Activated naive CD4-positive, alpha-beta T cell treated with anti-CD3 and anti-CD28 coated beads, Interleukin-2, amount 10 ng/mL, durations not matched to agents 7 days and 5 days (primary cell): ENCODE measurements at regions not wholly inside any gene's neighbourhood (a gene's known extent, or its start where the extent isn't known, plus 50 kb on each side); places are given as distances from the start of the nearest gene placed in this dataset.

Source experiments
- CTCF ChIA-PET: fragments of 350-600 bp; sonication (Branson Sonifier 250); formaldehyde crosslinking; loops from one replicate; lab custom pipeline; 2021; ENCODE audit warnings: antibody characterized with exemption; lab: Charles Lee
- DNase-seq: peaks from one replicate; pipeline ENCODE4 v3.0.0-alpha.2; 2020
- H3K27ac Mint-ChIP-seq: one replicate; pipeline ENCODE4 v1.8.0; 2021; ENCODE audit warnings: mild to moderate bottlenecking, moderate library complexity, mixed read lengths
- H3K27me3 Mint-ChIP-seq: one replicate; pipeline ENCODE4 v1.8.0; 2021; ENCODE audit warnings: mild to moderate bottlenecking, mixed read lengths
- H3K36me3 Mint-ChIP-seq: one replicate; pipeline ENCODE4 v1.8.0; 2021; ENCODE audit warnings: mixed read lengths
- H3K4me1 Mint-ChIP-seq: one replicate; pipeline ENCODE4 v1.8.0; 2021; ENCODE audit warnings: mixed read lengths
- H3K4me3 Mint-ChIP-seq: one replicate; pipeline ENCODE4 v1.8.0; 2021; ENCODE audit warnings: mild to moderate bottlenecking, moderate library complexity, mixed read lengths
- H3K9me3 Mint-ChIP-seq: one replicate; pipeline ENCODE4 v1.8.0; 2021; ENCODE audit warnings: mixed read lengths

DNA sequence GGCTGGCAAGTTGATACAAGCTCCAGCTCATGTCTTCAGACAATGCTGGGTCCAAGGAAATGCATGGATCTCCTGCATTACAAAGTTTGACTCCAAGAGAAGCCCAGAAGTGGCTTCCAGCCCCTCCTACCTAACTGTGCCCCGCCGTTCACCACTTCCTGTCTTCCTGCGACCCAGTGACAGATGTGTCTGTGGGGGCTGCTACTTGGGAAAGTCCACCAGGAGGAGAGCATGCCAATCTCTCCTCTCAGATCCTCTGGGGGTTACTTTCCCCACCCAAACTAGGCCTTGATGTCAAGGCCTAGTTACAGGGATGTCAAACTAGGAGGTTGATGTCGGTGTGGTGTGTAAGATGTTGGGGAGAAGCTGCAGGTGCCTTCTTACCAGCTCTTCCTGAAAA is 133.6 kb upstream of the RASGRP1 start:
- Mint-ChIP-seq H3K36me3 (no peaks in the 10 kb centered on the region), H3K4me1 (peaks cover 66% of the 10 kb centered on the region), H3K9me3 (no peaks in the 10 kb centered on the region), H3K27me3 (peaks cover 6% of the 10 kb centered on the region), H3K27ac (peak overlapping the region; percentile 76), H3K4me3 (peak overlapping the region; percentile 27)
- CTCF ChIA-PET: interaction anchor here (0.8 to 8.3 kb wide), 18 partner anchors 9 to 300 kb away, joined by 3 to 169 read pairs (median 8); partner anchors contain the start of genes FAM98B and RASGRP1
- peak; percentile 44 for DNase-seq

DNA sequence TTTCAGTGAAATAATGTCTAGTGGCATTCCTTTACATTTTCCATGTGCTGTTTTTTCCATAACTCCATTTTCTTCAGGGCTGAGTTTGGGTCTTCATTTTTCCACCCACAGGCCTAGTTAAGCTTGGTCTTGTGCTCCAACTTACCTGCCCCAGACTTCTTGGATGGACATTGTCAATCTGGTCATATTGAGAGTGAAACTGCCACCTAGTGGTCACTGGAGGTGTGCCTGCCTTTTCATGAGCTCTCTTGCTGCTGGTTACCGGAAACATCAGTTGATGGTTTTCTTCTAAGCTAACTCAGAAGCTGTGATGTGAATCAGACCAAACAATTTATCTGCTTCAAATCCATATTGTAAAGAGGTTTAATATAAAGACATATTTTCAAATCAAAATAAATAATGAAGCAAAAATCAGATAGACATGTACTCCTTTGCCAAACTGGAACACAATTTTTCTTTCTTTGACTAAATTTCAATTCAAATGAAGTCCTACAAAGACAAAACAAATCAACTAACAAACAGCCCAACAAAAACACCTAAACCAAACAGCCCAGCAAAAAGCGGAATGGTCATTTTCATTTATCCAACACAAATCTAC is 135.1 kb upstream of the RASGRP1 start:
- Mint-ChIP-seq H3K36me3 (no peaks in the 10 kb centered on the region), H3K27ac (peak overlapping the region; percentile 64), H3K9me3 (no peaks in the 10 kb centered on the region), H3K4me1 (peaks cover 66% of the 10 kb centered on the region), H3K27me3 (peaks cover 9% of the 10 kb centered on the region), H3K4me3 (no peak overlapping the region)
- CTCF ChIA-PET: interaction anchor here (0.5 to 8.3 kb wide), 44 partner anchors 8 to 850 kb away, joined by 3 to 169 read pairs (median 4); partner anchors contain the start of genes FAM98B and RASGRP1
- DNase-seq: peak; percentile 86

- CTCF ChIA-PET: interaction anchor here (1.0 to 8.3 kb wide), 6 partner anchors 10 to 261 kb away, joined by 3 to 169 read pairs (median 10); partner anchors contain the start of gene FAM98B
- no peak for DNase-seq
- H3K4me3 Mint-ChIP-seq: no peak overlapping the region
- no peaks in the 10 kb centered on the region for H3K9me3 Mint-ChIP-seq
- H3K27ac Mint-ChIP-seq: no peak overlapping the region
- H3K36me3 Mint-ChIP-seq: no peaks in the 10 kb centered on the region
- H3K27me3 Mint-ChIP-seq: peaks cover 20% of the 10 kb centered on the region
- peaks cover 64% of the 10 kb centered on the region for H3K4me1 Mint-ChIP-seq
These were observed 136.5 kb upstream of the RASGRP1 start for GRCh38 chr15:38701149-38701548.

GRCh38 chr15:38702178-38702912 is 137.7 kb upstream of the RASGRP1 start:
- no peak for DNase-seq
- no peak overlapping the region for H3K4me3 Mint-ChIP-seq
- no peaks in the 10 kb centered on the region for H3K9me3 Mint-ChIP-seq
- H3K36me3 Mint-ChIP-seq: no peaks in the 10 kb centered on the region
- peaks cover 52% of the 10 kb centered on the region for H3K4me1 Mint-ChIP-seq
- CTCF ChIA-PET: interaction anchor here (1.0 to 8.3 kb wide), 6 partner anchors 11 to 878 kb away, joined by 3 to 169 read pairs (median 8); no protein-coding TSS in a partner anchor
- H3K27me3 Mint-ChIP-seq: peaks cover 26% of the 10 kb centered on the region
- no peak overlapping the region for H3K27ac Mint-ChIP-seq

DNA sequence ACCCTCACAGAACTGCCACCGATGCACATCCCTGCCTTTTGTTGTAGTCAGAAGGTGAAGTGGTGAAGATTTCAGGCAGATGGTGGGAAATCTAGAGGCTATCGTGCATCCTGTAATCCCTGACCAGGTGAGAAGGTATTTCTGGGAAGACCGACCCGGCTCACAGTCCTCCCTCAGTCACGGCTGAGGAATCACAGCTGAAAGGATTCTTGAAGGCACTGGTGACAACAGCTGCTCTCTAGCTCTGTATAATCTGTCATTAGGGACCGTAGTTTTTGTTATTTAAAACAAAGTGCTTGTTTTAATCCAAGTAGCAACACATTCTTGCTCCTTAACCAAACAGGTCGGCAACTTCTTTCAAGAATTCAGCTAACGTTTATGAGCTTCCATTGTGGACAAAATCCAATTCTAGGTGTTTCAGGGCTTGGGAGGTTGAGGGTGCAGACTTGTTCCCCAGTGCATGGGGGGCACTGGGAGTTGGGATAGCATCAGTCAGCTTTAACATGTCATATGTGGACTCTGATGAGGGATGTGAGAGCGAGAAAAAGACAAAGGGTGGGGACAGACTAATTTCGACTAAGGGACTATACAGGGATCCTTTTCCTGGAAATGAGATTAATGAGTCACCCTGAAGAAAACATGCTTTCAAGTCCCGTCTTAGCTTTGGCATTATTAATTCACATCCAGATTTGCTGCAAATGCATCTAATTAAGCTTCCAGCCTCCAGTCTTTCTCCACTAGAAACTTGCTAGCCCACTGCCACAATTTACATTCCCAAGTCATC is 141.0 kb upstream of the RASGRP1 start:
- Mint-ChIP-seq H3K4me1 (peaks cover 20% of the 10 kb centered on the region), H3K36me3 (no peaks in the 10 kb centered on the region), H3K27me3 (peaks cover 26% of the 10 kb centered on the region), H3K27ac (no peak overlapping the region), H3K9me3 (no peaks in the 10 kb centered on the region), H3K4me3 (no peak overlapping the region)
- CTCF ChIA-PET: interaction anchor here (0.8 to 4.5 kb wide), 8 partner anchors 17 to 1052 kb away, joined by 3 to 33 read pairs (median 5); partner anchors contain the start of gene THBS1
- DNase-seq: no peak

DNA sequence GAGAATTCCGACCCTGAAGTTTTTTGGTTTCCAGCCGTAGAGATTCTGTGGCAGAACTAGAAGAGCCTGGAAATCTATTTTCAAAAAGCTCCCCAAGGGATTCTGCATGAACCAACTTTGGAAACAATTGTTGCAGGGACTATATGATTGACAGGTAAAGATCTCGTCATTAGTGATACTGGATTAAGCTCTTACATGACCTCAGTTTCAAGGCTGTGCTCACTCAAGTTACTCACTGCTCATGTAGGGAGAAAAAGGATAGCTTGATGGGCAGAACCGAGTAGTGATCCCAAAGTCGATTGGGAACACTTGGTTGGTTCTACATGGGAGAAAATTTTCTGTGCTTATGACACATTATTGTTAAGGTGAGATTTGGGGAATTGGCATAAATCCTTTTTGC is 142.3 kb upstream of the RASGRP1 start:
- DNase-seq: no peak
- CTCF ChIA-PET: interaction anchor here (0.7 to 4.5 kb wide), 12 partner anchors 9 to 1051 kb away, joined by 3 to 33 read pairs (median 4); partner anchors contain the start of gene THBS1

DNA sequence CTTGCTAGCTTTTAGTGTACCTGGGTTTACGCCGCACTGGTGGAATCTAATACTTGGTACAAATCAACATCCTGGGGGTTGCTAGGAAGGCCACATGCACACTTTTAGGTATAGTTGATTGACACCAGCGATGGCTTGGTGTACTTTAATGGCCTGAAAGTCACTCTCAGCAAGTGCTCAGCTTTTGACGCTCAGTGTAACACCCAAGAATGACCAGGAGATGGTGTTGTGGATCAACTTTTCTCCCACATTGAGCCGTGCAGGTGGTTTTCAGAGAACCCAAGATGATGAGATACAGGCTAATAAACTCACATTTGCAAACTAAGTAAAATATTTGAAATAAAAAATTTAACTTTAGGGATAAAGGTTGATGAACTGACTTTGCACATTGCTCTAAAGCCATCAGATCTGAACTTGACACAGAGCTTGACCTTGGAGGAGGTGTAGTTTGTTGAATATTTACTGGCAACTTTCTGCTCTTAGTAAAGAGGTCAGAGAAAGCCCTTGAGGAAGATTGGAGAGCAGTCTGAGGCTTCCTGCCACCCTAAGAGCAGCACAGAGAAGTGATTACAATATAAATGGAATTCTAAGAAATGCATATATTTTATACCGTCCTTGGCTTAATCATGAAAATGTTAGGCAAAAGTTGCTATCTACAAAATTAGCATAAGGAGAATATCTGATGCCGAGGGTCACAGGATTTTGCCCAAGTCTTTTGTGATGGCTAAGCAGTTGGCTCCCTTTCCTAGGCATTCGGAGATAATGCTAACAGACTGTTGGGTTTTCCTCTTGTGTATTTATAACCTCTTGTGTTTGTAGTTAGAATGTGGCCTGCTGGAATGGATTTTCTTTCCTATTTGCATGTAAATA is 143.4 kb upstream of the RASGRP1 start:
- no peaks in the 10 kb centered on the region for H3K9me3 Mint-ChIP-seq
- H3K4me3 Mint-ChIP-seq: no peak overlapping the region
- no peaks in the 10 kb centered on the region for H3K36me3 Mint-ChIP-seq
- peaks cover 20% of the 10 kb centered on the region for H3K27me3 Mint-ChIP-seq
- CTCF ChIA-PET: interaction anchor here (0.6 to 4.5 kb wide), 13 partner anchors 8 to 1049 kb away, joined by 3 to 33 read pairs (median 4); partner anchors contain the start of gene THBS1
- H3K4me1 Mint-ChIP-seq: peaks cover 20% of the 10 kb centered on the region
- no peak overlapping the region for H3K27ac Mint-ChIP-seq
- DNase-seq: peak; percentile 54

More for the DNA sequence above, 142.3 kb upstream of the RASGRP1 start:
- Mint-ChIP-seq H3K27ac (no peak overlapping the region), H3K4me3 (no peak overlapping the region), H3K27me3 (peaks cover 26% of the 10 kb centered on the region), H3K9me3 (no peaks in the 10 kb centered on the region), H3K36me3 (no peaks in the 10 kb centered on the region), H3K4me1 (peaks cover 20% of the 10 kb centered on the region)

- no peak for DNase-seq
- Mint-ChIP-seq H3K4me1 (peaks cover 20% of the 10 kb centered on the region), H3K4me3 (no peak overlapping the region), H3K27ac (no peak overlapping the region), H3K9me3 (no peaks in the 10 kb centered on the region), H3K36me3 (no peaks in the 10 kb centered on the region), H3K27me3 (peaks cover 20% of the 10 kb centered on the region)
- CTCF ChIA-PET: interaction anchor here (1.2 to 4.5 kb wide), 8 partner anchors 9 to 872 kb away, joined by 3 to 33 read pairs (median 10); partner anchors contain the start of gene THBS1
These were observed 144.1 kb upstream of the RASGRP1 start for GRCh38 chr15:38708672-38709180.

DNA sequence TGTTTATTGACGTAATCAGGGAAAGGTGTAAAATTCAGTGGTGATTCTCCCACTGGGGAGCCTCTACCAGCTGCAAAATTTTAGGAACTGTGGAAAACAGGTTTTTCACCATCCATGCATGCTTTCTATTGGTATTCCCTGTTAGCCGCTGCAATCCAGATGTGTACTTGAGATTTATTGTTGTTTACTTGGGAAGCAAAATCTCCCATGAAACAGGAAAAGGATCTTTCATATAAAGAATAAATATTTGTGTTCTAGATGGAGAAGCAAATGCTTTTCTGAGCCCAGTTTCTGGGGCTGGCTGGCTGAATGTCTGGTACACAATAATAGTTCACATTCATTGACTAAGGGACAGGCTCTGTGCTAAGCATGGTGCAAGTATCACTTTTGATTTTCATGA is 144.6 kb upstream of the RASGRP1 start:
- DNase-seq: no peak
- H3K36me3 Mint-ChIP-seq: no peaks in the 10 kb centered on the region
- H3K4me1 Mint-ChIP-seq: peaks cover 16% of the 10 kb centered on the region
- no peak overlapping the region for H3K27ac Mint-ChIP-seq
- peaks cover 18% of the 10 kb centered on the region for H3K27me3 Mint-ChIP-seq
- CTCF ChIA-PET: interaction anchor here (0.7 to 2.3 kb wide), 2 partner anchors 155 to 269 kb away, joined by 3 to 7 read pairs; no protein-coding TSS in a partner anchor
- H3K9me3 Mint-ChIP-seq: no peaks in the 10 kb centered on the region
- no peak overlapping the region for H3K4me3 Mint-ChIP-seq

DNA sequence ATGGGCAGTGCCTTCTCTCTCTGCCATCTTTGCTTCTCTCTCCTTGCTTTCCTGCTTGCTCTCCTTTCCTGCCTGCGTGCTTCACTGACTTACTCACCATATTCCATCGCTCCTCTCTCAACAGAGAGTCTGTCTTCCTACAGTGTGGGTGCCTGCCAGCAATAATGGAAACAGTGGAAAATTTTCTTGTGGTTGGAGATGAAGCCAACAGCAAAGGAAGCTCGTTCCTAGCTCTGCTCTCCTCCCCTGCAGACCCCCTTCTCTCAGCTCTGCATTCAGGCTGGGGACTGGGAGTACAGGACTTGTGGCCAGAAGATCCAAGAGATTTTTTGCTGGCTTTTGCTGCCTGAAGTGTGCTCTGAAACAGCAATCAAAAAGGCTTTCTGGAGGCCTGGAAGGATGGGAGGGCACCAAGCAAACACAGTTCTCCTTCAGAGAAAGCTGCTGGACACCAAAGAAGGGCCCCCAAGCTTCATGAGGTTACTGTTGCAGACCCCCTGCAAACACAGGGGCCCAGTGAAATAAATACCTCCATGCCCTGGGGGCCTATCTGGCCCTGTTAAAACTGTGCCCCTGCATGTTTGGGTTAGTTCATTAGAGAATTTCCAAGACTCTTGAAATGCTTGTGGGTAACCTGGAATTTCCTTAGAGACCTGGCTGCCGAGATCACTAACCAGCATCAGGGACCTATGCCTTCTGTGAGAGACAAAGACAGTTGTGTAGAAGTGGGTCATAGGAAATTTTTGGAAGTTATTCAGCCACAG is 149.9 kb upstream of the RASGRP1 start:
- Mint-ChIP-seq H3K27ac (no peak overlapping the region), H3K9me3 (no peaks in the 10 kb centered on the region), H3K27me3 (peaks cover 7% of the 10 kb centered on the region), H3K36me3 (no peaks in the 10 kb centered on the region), H3K4me1 (no peaks in the 10 kb centered on the region), H3K4me3 (no peak overlapping the region)
- CTCF ChIA-PET: no interaction called here
- DNase-seq: no peak

DNA sequence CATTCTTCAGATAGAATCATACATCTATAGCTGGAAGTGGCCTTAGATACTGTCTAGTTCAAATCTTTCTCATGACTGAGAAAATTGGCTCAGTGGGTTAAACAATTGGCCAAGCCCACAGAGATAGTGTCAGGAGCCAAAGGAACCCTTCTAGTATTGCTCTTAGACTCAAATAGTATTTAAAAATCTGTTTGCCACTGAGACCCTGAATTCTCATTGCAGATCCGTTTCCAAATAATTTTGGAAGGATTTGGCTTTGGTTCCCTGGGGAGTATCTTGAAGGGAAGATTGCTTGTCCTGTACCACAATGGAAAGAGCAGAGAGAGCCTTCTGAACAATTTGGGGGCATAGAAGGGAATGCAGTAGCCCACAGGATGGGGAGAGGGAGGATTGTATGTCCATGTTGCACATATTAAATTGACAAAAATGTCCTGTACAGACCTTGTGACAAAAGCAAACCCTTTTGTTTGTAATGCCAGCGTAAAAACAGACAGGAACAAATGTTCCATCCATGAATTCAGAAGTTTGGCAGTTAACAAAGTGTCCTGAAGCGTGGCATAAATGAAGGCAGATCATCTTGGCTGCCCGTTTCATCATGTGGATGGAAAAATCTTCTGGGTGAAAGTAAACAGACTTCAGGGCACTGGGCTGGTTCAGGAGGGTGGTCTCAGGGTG is 156.4 kb upstream of the RASGRP1 start:
- no peaks in the 10 kb centered on the region for H3K36me3 Mint-ChIP-seq

GRCh38 chr15:38721568-38721945 is 156.9 kb upstream of the RASGRP1 start:
- H3K27me3 Mint-ChIP-seq: peaks cover 3% of the 10 kb centered on the region
- CTCF ChIA-PET: no interaction called here
- no peak for DNase-seq
- H3K4me1 Mint-ChIP-seq: no peaks in the 10 kb centered on the region
- H3K4me3 Mint-ChIP-seq: no peak overlapping the region
- H3K36me3 Mint-ChIP-seq: no peaks in the 10 kb centered on the region
- H3K9me3 Mint-ChIP-seq: no peaks in the 10 kb centered on the region
- no peak overlapping the region for H3K27ac Mint-ChIP-seq

More for the DNA sequence above, 156.4 kb upstream of the RASGRP1 start:
- Mint-ChIP-seq H3K9me3 (no peaks in the 10 kb centered on the region), H3K4me3 (no peak overlapping the region), H3K27ac (no peak overlapping the region), H3K27me3 (peaks cover under 1% of the 10 kb centered on the region), H3K4me1 (no peaks in the 10 kb centered on the region)
- DNase-seq: no peak
- CTCF ChIA-PET: no interaction called here
